GM03348 (cell line): ENCODE measurements at regions not wholly inside any gene's neighbourhood (a gene's known extent, or its start where the extent isn't known, plus 50 kb on each side); places are given as distances from the start of the nearest gene placed in this dataset.
"Not testable (repeated sequence)": the region's sequence is repeated elsewhere in the genome, so short reads cannot be mapped to it uniquely, and the experiment has no call there.

Experiments
- DNase-seq: peaks from one replicate; pipeline ENCODE4 v3.0.0; 2012; ENCODE audit warnings: low spot score

DNA sequence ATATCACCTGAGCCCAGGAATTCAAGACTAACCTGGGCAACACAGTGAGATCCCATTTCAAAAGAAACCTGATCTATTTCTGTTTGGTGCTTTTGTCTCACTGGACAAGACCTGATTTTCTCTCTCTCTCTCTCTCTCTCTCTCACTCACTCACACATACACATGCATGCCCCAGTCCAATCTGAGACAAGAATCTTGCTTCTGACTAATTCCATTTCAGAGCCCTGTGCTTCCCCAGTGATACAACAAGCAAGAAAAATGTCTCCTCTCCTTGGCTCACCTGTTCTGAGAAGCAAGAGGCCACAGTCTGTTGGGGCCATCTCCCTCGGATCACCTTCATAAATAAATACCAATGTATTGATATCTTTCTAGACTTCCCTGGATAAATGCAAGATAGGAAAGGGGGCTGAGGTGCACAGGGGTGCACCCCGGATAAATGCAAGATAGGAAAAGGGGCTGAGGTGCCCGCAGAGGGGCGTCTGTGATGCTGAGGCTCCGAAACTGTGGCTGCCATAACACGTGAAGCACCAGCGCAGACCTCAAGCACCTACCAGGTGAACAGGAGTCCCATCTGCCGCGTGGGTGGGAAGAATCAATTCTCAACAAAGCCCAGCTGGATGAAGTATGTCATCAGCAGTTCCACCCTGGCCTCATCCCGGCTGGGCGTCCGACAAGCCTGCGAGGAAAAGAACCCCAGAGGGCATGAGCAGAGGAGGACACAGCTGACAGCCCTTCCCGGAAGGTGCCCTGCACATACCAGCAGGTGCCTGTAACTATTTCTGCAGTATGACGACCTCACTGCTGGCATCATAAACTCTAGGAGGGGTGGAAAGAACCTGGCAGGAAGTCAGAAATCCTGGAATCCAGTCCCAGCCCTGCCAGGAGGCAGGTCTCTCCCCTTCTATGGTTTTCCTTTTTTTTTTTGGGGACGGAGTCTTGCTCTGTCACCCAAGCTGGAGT is 280.0 kb downstream of the GOLGA6L6 start:
- not testable (repeated sequence) for DNase-seq

DNA sequence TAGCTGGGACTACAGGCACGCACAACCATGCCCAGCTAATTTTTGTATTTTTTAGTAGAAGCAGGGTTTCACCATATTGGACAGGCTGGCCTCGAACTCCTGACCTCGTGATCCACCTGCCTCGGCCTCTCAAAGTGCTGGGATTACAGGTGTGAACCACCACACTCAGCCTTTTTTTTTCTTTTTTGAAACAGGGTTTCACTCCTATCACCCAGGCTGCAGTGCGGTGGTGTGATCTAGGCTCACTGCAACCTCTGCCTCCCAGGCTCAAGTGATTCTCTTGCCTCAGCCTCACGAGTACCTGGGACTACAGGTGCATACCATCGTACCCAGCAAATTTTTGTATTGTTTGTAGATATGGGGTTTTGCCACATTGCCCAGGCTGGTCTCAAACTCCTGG is 280.9 kb downstream of the GOLGA6L6 start:
- not testable (repeated sequence) for DNase-seq

DNA sequence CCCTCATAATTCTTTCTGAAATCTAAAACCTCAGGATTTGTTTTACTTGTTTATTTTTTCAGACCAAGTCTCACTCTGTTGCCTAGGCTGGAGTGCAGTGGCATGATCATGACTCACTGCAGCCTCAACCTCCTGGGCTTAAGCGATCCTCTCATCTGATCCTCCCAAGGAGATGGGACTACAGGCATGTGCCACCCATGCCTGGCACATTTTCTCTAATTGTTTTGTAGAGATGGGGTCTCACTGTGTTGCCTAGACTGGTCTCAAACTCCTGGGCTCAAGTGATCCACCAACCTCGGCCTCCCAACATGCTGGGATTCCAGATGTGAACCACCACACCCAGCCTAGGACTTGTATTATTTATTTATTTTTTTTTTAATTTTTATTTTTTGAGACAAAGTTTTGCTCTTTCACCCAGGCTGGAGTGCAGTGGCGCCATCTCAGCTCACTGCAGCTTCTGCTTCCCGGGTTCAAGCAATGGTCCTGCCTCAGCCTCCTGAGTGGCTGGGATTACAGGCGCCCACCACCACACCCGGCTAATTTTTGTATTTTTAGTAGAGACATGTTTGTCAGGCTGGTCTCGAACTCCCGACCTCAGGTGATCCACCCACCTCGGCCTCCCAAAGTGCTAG is 281.9 kb downstream of the GOLGA6L6 start:
- not testable (repeated sequence) for DNase-seq

DNA sequence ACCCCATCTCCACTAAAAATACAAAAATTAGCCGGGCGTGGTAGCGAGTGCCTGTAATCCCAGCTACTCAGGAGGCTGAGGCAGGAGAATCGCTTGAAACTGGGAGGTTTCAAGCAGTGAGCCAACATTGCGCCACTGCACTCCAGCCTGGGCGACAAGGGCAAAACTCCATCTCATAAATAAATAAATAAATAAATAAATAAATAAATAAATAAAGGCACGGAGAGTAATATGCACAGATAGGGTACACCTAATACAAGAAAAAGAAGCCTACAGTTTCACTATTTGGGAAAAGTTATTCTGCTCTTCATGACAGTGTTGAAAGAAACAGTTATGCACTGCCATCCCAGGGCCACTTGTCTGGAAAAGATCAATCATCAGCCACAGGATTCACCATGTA is 285.2 kb downstream of the GOLGA6L6 start:
- not testable (repeated sequence) for DNase-seq

DNA sequence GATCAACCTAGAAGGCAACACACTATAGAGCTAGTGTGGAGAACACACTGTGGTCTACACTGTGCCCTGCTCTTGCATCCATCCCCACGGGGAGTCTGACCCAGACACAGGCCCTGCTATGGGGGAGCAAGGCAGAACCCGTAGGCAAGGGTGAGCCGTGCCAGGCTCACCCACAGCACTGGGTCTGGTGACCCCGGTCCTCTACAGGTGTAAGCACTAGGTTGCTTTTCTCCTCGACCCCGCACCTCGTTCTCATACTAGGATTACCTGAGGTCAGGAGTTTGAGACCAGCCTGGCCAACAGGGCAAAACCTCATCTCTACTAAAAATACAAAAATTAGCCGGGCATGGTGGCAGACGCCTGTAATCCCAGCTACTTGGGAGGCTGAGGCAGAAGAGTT is 286.0 kb downstream of the GOLGA6L6 start:
- not testable (repeated sequence) for DNase-seq

DNA sequence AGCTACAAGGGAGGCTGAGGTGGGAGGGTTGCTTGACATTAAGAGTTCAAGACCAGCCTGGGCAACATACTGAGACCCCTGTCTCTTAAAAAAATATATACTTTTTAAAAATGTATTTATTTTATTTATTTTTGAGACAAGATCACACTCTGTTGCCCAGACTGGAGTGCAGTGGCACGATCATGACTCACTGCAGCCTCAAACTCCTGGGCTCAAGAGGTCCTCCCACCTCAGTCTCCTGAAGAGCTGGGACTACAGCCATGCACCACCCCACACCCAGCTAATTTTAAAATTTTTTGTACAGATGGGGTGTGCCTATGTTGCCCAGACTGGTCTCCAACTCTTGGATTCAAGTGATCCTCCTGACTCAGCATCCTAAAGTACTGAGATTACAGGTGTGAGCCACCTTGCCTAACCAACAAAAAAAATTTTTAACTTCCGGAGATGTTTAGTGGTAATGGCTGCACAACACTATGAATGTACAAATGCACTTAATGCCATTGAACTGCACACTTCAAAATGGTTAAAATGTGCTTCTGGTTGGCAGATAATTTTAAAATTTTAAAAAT is 288.5 kb downstream of the GOLGA6L6 start:
- not testable (repeated sequence) for DNase-seq

DNA sequence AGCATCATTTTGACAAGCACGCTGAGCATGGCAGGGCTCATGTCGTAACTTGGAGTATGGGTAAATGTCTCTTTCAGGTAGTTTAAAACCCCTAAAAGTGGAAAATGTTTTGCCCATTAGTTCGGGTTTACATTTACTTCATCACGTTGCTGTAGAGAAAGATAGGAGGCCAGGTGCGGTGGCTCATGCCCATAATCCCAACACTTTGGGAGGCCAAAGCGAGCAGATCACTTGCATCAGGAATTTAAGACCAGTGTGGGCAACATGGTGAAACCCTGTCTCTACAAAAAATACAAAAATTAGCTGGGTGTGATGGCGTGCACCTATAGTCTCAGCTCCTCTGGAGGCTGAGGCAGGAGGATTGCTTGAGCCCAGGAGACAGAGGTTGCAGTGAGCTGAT is 289.6 kb downstream of the GOLGA6L6 start:
- DNase-seq: not testable (repeated sequence)

DNA sequence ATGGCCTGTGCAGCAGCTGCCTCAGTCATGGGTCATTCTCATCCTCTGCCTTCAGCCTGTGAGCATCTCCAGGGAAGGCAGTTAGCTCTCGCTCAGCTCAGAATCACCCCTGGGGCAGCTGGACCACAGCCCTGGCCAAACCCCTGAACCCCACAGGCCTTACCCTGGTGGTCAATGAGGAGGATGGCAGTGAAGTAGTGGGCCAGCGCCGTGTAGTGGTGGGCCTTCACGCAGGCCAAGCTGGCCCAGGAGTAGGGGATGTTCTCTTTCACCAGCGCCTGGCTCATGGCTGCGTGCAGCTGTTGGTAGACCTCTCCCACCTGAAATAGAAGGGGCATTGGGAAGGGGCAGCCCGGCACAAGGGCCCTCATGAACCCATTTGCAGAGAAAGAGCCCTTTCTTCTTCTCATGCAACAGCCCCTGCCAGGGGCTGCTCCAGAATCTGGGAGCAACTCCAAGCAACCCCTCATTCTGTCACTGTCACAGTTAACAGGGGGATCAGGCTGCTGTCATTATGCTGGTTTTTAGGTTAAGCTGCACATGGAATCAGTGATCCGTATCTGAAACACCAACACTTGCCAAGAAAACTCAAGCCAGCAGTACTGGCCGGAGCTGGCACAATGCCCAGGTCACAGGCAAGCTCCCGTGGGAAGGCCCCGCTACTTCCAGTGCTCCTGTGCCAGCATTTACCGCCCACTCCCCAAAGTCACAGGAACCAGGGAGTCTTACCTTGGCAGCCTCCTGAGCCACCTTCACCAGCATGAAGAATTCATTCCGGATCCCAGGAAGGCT is 290.2 kb downstream of the GOLGA6L6 start:
- peak; percentile 30 for DNase-seq

DNA sequence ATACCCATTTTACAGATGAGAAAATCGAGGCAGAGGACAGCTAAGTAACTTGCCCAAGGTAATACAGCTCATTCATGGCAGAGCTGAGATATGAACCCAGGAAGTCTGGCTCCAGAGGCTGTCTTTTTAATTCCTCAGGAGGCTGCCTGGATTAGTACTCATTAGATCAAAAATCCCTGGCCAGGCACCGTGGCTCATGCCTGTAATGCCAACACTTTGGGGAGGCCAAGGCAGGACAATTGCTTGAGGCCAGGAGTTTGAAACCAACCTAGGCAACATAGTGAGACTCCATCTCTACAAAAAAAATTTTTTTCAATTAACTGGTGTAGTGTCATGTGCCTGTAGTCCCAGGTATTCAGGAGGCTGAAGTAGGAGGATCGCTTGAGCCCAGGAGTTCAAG is 291.4 kb downstream of the GOLGA6L6 start:
- DNase-seq: not testable (repeated sequence)

DNA sequence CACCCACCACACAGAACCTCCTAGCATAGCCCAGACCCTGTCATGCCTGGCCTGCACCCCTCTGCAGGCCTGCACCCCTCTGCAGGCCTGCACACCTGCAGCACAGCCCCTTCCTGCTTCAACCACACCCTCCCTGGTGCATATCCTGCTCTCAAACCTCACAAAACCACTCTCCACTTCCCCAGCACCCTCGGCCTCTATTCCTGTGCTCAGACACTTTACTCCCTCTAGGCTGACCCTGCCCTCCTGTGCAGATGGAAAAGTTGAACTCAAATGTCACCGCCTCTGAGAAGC is 292.0 kb downstream of the GOLGA6L6 start:
- DNase-seq: peak; percentile 11

DNA sequence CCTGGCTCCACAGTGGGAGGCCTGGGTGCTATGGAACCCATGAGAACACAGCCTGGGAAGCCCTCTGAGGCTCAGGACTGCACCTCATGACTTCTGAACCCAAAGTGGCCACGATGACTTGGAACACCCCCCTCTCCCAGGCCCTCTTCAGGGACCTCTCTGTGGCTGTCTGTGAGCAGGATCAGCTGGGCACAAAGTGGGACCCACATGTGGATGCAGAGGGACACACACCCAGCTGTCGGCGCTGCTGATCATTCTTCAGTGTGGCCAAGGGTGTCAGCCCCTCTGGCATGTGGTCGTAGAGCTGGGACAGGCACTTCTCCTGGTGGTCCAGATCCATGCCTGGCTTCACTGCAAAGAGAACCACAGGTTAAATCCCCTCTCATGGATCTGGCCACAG is 293.2 kb downstream of the GOLGA6L6 start:
- not testable (repeated sequence) for DNase-seq

DNA sequence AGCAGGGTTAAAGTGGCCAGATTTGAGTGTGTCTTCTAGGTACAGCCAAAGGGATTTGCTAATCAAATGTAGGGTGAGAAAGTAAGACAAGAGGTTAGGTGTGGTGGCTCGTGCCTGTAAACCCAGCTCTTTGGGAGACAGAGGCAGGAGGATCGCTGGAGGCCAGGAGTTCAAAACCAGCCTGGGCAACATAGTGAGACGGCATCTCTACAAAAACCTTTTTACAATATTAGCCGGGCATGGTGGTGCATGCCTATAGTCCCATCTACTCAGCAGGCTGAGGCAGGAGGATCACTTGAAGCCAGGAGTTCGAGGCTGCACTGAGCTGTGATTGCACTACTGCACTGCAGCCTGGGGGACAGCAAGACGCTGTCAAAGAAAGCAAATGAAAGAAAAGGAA is 294.5 kb downstream of the GOLGA6L6 start:
- DNase-seq: not testable (repeated sequence)

DNA sequence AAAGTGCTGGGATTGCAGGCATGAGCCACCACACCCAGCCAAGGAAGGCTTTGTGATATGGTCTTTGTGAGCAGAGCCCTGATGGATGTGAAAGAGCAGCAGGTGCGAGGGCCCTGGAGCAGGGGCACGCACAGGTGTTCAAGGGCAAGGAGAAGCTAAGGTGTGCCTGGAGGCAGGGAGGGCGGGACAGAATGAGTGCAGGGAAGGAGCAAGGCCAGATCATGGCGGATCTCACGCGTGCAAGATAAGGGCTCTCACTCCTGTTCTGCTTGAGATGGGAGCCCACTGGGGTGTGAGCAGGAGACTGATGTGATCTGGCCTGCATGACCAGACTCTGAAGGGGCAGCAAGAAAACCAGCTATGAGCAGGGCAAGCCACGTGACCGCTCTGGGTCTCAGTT is 295.0 kb downstream of the GOLGA6L6 start:
- peak; percentile 39 for DNase-seq

DNA sequence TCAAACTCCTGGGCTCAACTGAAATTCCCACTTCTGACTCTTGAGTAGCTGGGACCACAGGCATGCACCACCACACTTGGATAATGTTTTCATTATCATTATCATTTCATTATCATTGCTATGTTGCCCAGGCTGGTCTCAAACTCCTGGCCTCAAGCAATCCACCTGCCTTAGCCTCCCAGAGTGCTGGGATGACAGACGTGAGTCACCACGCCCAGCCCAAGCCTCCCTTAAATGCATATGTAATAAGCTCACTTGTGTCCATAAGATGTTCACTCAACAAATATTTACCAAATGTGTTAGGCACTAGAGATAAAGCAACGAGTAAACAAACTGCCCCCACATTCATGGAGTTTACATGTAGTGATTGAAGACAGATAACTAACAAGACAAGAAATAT is 295.7 kb downstream of the GOLGA6L6 start:
- DNase-seq: not testable (repeated sequence)

DNA sequence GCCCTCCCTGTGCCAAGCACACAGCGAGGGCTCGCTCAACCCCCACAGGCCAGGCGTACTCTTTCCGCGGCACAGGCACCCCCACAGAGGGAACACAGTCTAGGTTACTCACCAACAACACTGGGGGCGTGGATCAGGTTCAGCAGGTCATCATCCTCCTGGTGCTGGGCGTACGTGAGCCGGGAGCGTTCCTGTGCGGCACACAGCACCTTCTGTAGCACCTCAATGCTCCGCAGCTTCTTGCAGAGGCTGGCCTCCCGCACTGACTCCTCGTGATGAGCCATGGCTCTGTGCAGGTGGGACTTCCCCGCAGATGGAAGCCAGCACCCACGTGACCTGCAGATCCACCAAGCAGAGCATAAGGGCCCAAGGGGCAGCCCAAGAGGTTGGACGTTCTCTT is 296.8 kb downstream of the GOLGA6L6 start:
- DNase-seq: peak; percentile 34

DNA sequence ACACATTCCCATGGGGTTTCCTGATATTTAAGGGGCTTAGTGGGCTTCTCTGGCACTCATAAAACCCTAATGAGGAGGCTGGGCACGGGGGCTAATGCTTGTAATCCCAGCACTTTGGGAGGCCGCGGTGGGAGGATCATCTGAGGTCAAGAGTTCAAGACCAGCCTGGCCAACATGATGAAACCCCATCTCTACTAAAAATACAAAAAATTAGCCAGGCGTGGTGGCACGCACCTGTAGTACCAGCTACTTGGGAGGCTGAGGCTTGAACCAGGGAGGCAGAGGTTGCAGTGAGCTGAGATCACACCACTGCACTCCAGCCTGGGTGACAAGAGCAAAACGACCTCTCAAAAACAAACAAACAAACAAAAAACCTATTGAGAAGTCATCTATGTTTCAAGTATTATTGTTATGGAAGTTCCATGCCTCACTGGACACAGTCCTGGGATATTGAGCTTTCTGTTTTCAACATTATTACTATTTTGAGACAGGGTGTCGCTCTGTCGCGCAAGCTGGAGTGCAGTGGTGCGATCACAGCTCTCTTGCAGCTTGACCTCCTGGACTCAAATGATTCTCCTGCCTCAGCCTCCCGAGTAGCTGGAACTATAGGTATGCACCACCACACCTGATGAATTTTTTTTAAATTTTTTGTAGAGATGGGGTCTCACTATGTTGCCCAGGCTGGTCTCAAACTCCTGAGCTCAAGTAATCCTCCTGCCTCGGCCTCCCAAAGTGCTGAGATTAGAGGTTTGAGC is 297.9 kb downstream of the GOLGA6L6 start:
- DNase-seq: not testable (repeated sequence)

DNA sequence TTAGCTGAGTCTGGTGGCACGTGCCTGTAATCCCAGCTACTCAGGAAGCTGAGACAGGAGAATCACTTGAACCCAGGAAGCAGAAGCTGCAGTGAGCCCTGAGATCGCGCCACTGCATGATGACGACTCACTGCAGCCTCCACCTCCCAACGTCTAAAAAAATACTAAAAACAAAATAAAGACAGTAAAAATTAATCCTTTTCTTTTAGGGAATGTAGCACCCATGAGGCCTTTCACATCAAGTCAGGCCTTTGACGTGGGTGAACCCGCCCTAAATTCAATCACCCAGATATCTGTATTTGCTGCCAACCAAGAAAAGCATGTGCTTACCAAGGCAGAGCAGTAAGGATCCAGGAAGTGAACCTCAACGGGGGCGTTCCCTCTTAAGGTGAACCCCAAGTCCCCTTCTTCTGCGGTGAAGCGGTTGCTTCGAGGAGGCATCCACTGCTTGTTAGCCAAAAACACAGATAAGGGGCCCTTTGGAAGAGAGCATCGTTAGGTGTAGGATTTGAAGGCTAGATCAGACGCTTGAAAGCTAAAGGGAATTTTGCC is 301.2 kb downstream of the GOLGA6L6 start:
- peak; percentile 13 for DNase-seq

DNA sequence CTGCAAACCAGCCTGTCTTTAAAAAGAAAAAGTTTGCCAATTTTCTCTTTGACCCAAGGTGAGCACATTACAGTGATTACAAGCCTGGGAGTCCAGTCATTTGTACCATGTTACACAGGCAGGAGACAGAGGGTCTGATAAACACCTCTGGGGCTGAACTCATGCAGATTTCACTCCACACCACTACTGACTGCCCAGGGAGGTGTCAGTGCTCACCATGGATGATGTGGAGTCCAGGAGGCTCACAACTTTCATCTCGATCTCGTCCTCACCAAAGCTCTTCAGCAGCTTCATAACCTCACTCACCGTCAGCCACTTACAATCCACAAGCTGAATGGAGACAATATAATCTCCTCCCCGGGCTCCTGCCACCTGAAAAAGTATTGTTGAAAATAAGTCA is 302.4 kb downstream of the GOLGA6L6 start:
- DNase-seq: not testable (repeated sequence)

DNA sequence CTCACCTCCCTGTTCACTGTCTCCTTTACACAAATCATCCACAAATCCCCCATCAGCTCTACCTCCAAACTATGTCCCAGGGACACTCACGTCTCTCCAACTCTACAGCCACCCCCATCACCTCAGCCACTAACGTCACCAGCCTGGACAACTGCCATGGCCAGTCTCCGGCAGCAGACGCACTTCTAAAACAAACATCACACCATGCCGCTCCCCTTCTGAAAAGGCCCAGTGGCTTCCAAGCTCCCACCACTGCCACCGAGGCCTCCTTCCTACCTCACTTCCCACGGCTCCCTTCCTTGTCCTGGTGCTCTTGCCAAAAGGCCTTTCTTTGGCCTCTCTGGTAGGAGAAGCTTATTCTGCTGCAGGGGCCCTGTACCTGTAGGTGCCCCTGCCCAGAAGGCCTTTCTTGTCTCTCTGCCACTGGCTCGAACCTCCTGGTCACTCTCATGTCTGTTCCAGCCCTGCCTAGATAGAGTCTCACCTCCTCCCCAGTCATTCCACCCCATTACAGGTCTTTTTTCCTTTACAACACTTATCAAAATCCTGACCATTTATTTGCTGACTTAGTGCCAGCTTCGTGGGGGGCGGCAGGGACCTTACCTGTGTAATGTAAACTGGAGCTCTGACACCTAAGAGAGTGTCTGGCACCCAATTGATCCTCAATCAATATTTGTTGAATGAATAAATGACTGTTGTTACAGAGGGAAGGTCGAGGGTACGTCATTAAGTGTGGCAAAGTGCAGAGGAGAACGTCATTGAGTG is 304.2 kb downstream of the GOLGA6L6 start:
- not testable (repeated sequence) for DNase-seq

DNA sequence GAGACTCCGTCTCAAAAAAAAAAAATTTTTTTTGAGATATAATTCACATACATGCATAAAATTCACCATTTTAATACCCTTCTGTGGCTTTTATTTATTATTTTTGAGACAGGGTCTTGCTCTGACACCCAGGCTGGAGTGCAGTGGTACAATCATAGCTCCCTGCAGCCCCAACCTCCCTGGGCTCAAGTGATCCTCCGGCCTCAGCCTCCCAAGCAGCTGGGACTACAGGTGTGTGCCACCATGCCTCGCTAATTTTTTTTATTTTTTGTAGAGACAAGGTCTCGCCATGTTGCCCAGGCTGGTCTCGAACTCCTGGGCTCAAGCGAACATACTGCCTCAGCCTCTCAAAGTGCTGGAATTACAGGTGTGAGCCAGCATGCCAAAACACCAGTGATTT is 305.9 kb downstream of the GOLGA6L6 start:
- DNase-seq: not testable (repeated sequence)
